ENCODE measurements at regions not wholly inside any gene's neighbourhood (a gene's known extent, or its start where the extent isn't known, plus 50 kb on each side); places are given as distances from the start of the nearest gene placed in this dataset.

- no peak for TF ChIP-seq CTCF (IDR thresholded peaks at IDR 0.05)
- no peak for TF ChIP-seq POLR2A (IDR thresholded peaks at IDR 0.05)
Measured at GRCh38 chr19:28569132-28570131, 643.5 kb downstream of the UQCRFS1 start.

Data from heart left ventricle (tissue), 13 donors.